ENCODE measurements at regions not wholly inside any gene's neighbourhood (a gene's known extent, or its start where the extent isn't known, plus 50 kb on each side); places are given as distances from the start of the nearest gene placed in this dataset.
"Not testable (repeated sequence)": the region's sequence is repeated elsewhere in the genome, so short reads cannot be mapped to it uniquely, and the experiment has no call there.

GRCh38 chr9:26216702-26217101, 538.5 kb upstream of the TUSC1 start:
- Histone ChIP-seq H3K4me3 (no peak overlapping the region), H3K27me3 (no peaks in the 10 kb centered on the region), H3K36me3 (no peaks in the 10 kb centered on the region), H3K9me3 (no peaks in the 10 kb centered on the region), H3K4me1 (no peaks in the 10 kb centered on the region), H3K27ac (no peak overlapping the region)
- TF ChIP-seq CTCF (IDR thresholded peaks at IDR 0.05) (no peak), POLR2AphosphoS5 (IDR thresholded peaks at IDR 0.05; ENCODE audit: insufficient read depth in 1 of 2, low read depth in 1 of 2) (no peak), POLR2A (IDR thresholded peaks at IDR 0.05) (no peak)
- intact Hi-C loops (cut with DNase I) = no loop called here
- no peak for DNase-seq (ENCODE audit: extremely low spot score in 2 of 2)

- intact Hi-C loops (cut with DNase I); H3K9me3 ChIP-seq: not testable (repeated sequence)
Measured at GRCh38 chr9:26214713-26215444, 536.6 kb upstream of the TUSC1 start.

GRCh38 chr9:26210338-26210851, 532.2 kb upstream of the TUSC1 start:
- Histone ChIP-seq H3K4me1 (no peaks in the 10 kb centered on the region), H3K9me3 (no peaks in the 10 kb centered on the region), H3K36me3 (no peaks in the 10 kb centered on the region), H3K27ac (no peak overlapping the region), H3K4me3 (no peak overlapping the region), H3K27me3 (no peaks in the 10 kb centered on the region)
- intact Hi-C loops (cut with DNase I) = no loop called here
- TF ChIP-seq POLR2A (IDR thresholded peaks at IDR 0.05) (no peak), CTCF (IDR thresholded peaks at IDR 0.05) (no peak), POLR2AphosphoS5 (IDR thresholded peaks at IDR 0.05; ENCODE audit: insufficient read depth in 1 of 2, low read depth in 1 of 2) (no peak)
- no peak for DNase-seq (ENCODE audit: extremely low spot score in 2 of 2)

More at GRCh38 chr9:26214713-26215444, 536.6 kb upstream of the TUSC1 start:
- not testable (repeated sequence) for H3K4me3 ChIP-seq; H3K27me3 ChIP-seq; H3K36me3 ChIP-seq; H3K27ac ChIP-seq; H3K4me1 ChIP-seq; DNase-seq (ENCODE audit: extremely low spot score in 2 of 2)

GRCh38 chr9:26205261-26205660, 527.0 kb upstream of the TUSC1 start:
- no peaks in the 10 kb centered on the region for H3K27me3 ChIP-seq
- intact Hi-C loops (cut with DNase I) = no loop called here
- no peaks in the 10 kb centered on the region for H3K9me3 ChIP-seq
- no peaks in the 10 kb centered on the region for H3K4me1 ChIP-seq
- no peaks in the 10 kb centered on the region for H3K36me3 ChIP-seq
- no peak for DNase-seq (ENCODE audit: extremely low spot score in 2 of 2)
- H3K4me3 ChIP-seq = no peak overlapping the region
- TF ChIP-seq POLR2A (IDR thresholded peaks at IDR 0.05) = no peak
- TF ChIP-seq POLR2AphosphoS5 (IDR thresholded peaks at IDR 0.05; ENCODE audit: insufficient read depth in 1 of 2, low read depth in 1 of 2) = no peak
- no peak for TF ChIP-seq CTCF (IDR thresholded peaks at IDR 0.05)
- H3K27ac ChIP-seq = no peak overlapping the region

GRCh38 chr9:26193237-26193636, 515.0 kb upstream of the TUSC1 start:
- intact Hi-C loops (cut with DNase I) = no loop called here
- Histone ChIP-seq H3K4me3 (no peak overlapping the region), H3K36me3 (no peaks in the 10 kb centered on the region), H3K27ac (no peak overlapping the region), H3K4me1 (no peaks in the 10 kb centered on the region), H3K27me3 (no peaks in the 10 kb centered on the region), H3K9me3 (no peaks in the 10 kb centered on the region)
- no peak for TF ChIP-seq POLR2A (IDR thresholded peaks at IDR 0.05)
- no peak for TF ChIP-seq CTCF (IDR thresholded peaks at IDR 0.05)
- TF ChIP-seq POLR2AphosphoS5 (IDR thresholded peaks at IDR 0.05; ENCODE audit: insufficient read depth in 1 of 2, low read depth in 1 of 2) = no peak
- DNase-seq (ENCODE audit: extremely low spot score in 2 of 2) = no peak
